A204.1 (cell line): ENCODE measurements at regions not wholly inside any gene's neighbourhood (a gene's known extent, or its start where the extent isn't known, plus 50 kb on each side); places are given as distances from the start of the nearest gene placed in this dataset.

Experiments
- FAIRE-seq: peaks from 2 replicates; lab custom pipeline; 2012; peaks lifted over from hg19 to GRCh38; lab: Jason Lieb, UNC

DNA sequence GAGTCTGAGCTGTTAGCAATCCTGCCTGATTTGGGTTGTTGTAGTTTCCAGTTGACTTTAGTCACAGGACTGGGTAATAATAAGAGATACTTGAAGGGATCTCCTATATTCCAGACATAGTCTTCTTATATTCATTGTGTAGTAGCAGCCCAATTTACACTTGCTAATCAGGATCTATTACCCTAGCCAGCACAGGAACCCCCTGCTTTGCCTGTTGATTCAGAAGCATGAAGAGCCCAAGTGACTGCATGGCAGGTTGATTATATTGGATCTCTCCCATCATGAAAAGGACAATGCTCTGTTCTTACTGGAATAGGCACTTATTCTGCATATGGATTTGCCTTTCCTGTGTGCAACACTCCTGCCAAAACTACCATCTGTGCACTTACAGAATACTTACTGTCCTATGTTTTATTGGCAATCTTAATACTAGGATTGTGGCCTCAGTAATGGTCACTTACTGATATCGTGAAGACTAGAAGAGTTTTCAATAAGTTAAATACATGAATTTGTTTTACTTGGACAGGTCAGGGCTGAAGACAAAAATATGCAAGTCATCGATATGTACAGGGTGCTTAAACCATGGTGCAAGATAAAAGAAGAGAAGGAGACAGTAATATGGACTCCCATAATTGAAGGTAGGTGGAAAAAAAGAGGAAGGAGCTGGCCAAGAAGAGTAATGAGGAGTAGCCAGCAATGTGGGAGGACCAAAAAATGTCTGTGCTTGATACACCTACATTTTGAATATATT lies 304.1 kb downstream of the MCTP2 start:
- no peak for FAIRE-seq

GRCh38 chr15:94536549-94536948 lies 305.2 kb downstream of the MCTP2 start:
- FAIRE-seq, result no peak

DNA sequence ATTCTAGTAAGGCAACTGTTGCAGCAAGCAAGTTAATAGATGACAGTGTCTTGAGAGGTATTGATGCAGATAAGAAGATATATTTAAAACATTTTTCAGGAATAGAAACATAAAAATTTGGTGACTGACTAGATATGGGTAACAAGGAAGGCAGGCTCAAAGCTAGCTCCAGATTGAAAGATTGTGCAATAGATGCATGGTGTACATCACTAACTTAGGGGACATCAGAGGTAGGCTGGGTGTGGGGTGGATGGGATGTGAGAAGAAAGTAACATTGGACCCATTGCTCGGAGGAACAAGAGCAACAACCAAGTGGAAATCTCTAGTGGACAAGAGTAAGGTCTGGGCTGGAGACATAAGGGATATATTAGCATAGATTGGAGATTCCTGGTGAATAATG lies 306.9 kb downstream of the MCTP2 start:
- no peak for FAIRE-seq

DNA sequence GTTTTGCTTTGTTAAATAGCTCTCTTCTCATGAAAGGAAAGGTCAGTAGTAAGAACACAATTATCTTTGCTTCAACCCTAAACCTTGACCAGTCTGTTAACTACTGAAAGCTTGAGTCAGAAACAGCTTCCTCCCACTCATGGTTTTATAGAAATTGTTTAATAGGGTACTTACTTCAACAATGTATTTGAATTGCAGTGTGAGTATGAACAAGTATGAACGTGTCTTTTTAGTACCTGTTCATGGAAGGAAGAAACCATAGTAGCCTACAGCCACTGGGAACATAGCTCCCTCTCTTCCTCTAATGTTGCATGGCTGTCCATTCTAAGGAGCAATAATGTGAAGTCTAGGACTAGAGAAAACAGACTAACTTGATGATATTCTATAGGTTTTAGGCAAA lies 311.0 kb downstream of the MCTP2 start:
- FAIRE-seq, result no peak

DNA sequence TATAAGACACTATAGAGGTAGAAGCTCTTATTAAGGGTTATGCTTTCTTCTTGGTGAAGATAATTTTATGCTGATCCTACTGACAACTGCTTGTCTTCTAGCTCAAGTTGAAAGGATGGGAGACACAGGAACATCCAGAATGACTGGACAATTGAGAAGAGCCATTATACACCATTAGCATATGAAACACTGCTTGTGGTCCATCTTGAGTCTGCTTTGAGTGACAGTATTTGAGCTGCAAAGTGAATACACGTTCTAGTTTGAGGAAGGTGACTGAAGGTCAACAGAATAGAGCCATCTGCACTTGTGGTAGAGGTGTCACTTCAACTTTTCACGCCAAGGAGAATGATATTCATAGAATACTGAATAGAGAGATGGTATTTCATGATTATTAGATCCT lies 315.4 kb downstream of the MCTP2 start:
- no peak for FAIRE-seq

DNA sequence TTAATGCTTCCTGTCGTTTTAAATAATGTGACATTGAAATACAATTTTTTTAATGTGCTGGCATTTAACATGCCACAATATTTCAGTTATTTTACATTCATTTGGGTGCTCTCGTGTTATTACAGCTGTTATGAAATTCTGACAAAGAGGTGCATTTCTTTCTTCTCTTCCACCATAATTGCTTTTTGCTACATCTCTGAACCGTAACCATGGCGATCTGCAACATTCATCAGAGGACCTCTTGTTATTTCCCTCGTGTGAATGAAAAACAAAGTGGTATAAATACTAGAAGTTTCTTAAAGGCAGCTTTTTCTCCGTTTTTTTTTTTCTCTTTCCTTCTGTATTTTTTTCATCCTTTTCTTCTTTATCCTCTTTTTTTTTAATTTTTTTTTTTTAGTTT lies 316.4 kb downstream of the MCTP2 start:
- FAIRE-seq, result no peak

- FAIRE-seq, result no peak
Measured at GRCh38 chr15:94555841-94556519, 324.6 kb downstream of the MCTP2 start.

- FAIRE-seq, result no peak
Measured at GRCh38 chr15:94561036-94561689, 329.8 kb downstream of the MCTP2 start.

DNA sequence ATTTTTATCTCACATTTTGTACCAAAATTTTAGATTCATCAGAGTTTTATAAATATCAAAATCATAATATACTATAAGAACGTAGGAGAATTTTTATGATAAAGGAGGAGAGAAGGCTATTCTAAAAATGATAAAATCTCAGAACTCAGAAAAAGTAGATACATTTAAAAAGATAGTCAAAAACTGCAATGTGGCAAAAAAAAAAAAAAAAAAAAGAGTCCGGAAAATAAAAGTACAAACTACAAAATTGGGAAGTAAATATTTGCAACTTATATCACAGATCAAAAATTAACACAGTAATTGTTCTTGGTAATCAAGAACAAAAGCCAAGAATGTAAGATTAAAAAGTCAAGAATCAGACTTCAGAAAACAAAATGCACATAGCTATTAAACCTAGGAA lies 332.1 kb downstream of the MCTP2 start:
- FAIRE-seq, result peak; percentile 41

DNA sequence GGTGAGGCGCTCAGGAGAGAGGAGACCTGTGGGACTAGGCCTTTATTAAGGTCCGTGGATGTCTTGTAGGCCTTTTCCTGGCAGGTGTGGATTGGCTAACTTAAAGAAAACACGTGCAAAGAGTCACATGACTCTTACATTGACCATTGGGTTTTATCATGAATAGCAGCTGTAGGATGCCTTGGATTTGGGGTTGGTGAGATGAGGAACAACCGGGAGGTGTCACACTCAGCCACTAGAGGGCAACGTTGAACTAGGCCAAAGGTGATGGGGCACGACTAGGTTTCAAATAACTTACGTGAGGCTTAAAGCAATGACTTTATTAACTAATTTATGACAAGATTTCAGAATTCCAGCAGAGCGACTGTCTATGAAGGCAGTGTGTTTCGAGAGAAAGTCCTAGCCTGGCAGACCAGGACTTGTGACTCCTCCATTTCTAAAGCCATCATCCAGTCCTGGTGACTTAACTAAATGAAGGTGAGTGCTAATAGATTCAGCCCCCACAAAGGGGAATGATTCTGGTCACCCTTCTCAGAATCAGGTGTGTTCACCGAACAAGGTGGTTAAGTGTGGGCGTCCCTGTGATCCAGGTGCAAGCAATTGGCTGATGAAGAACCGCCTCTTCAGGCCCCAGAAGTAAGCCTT lies 345.6 kb downstream of the MCTP2 start:
- FAIRE-seq, result no peak

DNA sequence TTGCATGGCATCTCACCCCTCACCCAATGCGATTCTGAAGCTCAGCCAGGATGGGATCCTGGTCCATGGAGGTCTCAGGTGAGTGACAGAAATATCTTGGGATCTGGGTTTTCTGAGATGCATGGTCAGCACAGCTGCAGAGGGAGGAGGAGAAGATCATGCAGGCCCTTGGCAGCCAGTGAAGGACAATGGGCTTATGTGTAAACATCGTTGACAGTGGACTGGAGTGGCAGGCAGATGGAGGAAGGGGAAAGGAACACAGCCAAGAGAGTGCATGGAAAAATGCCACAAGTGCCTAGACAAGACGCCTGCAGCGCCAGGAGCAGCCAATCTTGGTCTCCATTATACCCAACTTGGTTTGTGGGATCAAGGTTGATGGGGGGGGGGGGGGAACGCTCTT lies 347.9 kb downstream of the MCTP2 start:
- FAIRE-seq, result no peak

DNA sequence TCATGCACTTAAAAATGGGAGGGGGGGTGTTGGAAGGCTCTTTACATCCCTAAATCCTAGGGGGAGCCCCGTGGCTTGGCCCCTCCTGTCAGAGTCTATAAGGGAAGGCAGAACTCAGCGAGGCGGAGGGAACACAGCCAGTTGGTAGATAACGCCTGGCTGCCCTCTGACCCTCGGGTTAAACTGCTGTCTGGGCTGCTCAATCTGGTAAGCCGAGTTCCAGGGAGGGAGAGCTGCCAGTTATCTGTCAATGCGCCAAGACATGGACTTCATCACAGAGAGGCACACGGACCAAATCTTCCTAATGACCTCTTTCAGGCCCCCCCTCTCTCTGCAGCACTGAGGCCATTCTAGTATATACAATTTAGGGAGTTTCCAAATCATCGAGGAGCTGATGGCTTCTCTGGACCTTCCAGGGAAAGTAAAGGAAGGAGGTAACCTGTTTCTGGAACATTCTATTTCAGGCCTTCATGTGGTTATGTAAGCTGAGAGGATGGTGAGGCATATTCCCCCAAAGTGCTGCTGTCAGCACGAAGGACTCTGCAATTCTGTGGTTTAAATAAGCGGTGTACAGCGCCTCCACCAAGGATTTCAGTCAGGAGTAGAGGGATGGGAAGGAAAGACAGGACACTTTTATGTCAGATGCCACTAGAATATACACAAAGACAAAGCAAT lies 349.0 kb downstream of the MCTP2 start:
- no peak for FAIRE-seq

DNA sequence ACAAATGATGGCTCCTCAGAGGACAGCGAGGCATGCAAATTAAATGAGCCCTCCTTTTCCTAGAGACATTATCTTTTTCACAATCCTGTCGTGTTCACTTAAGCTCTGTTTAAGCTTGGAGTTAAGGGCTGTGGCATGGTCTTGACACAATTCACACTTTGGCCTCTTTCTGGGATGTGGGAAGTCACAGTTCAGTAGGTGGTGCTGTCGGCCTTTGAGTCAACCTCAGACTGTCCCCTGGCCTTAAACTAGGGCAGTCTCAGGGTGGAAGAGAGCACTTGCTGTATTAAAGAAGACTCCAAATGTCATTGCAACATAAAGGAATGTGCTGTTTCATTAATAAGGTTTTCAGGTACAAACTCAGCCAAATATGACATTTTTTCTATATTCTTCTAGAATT lies 351.0 kb downstream of the MCTP2 start:
- no peak for FAIRE-seq

DNA sequence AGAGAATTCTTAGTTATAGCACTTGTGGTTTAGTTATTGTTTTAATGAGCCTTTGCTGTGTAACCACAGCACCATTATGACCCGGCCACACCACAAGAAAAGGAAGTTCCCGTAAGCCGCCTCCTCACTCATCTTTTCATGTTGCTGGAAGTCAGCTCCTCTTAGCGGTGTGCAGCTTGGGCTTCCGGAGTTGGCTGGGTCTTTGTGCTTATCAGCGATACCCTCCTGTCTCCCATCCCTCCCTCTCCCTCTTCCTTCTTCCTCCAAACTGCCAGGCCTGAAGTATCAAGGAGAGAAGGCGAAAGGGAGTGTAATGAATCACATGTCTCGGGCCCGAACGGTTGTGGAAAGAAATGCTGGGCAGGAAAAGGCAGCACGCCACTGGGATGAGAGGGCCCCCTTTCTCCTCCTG lies 353.5 kb downstream of the MCTP2 start:
- no peak for FAIRE-seq

- FAIRE-seq, result no peak
Measured at GRCh38 chr15:94586099-94586498, 354.7 kb downstream of the MCTP2 start.

DNA sequence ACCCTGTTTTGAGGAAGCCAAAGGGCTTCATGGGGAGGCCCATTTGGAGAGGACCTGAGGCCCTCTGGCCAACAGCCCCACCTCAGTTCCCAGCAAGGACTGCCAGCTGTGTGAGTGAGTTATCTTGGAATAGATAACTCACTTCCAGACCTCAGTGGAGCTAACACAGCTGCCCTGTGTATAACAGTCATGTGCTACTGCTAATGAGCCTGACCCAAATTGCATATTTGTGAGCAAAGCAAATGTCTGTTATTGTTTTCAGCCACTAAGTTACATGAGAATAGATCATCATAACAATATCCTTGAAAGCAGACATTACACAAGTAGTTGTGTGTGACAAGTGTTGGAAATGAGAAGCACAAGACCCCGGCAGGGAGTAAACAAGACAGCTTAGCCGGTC lies 355.8 kb downstream of the MCTP2 start:
- no peak for FAIRE-seq

DNA sequence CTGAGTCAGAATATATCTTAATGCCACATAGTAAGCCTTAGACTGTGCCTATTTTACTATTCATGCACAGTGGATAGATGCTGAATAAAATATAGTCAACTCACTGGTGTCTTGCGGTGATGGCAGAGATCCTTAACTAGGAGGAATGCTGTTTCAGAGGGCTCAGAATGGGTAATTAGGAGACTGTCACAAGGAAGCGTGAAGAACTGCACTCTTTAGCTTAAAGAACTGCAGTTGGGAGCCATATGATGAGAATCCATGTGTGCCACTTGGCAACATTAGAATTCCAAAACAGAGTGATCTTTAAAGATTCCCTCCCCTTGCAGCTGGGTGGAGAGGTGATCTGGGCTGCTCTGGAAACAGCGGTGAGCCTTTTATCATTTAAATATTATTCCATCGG lies 357.6 kb downstream of the MCTP2 start:
- FAIRE-seq, result no peak

- FAIRE-seq, result no peak
Measured at GRCh38 chr15:94592495-94592894, 361.1 kb downstream of the MCTP2 start.

- no peak for FAIRE-seq
Measured at GRCh38 chr15:94596707-94597106, 365.3 kb downstream of the MCTP2 start.

DNA sequence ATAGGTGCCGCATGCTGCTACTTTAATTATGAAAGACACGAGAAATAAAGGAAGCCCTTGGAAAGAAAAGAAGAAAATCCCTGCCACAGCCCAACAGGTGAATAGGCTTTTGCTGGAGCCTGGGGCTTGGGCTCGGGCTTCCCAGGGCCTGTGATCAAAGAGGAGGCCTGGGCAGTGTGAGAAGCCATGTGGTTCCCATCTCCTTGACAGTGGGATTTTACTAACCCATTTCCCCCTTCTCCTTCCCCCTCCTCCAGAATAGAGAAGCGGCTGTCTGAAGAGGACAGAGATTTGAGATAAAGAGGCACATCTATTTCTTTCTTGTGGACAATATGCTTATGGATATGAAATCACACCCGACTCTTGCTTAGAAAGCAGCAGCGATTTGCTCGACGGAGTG lies 369.1 kb downstream of the MCTP2 start:
- no peak for FAIRE-seq

DNA sequence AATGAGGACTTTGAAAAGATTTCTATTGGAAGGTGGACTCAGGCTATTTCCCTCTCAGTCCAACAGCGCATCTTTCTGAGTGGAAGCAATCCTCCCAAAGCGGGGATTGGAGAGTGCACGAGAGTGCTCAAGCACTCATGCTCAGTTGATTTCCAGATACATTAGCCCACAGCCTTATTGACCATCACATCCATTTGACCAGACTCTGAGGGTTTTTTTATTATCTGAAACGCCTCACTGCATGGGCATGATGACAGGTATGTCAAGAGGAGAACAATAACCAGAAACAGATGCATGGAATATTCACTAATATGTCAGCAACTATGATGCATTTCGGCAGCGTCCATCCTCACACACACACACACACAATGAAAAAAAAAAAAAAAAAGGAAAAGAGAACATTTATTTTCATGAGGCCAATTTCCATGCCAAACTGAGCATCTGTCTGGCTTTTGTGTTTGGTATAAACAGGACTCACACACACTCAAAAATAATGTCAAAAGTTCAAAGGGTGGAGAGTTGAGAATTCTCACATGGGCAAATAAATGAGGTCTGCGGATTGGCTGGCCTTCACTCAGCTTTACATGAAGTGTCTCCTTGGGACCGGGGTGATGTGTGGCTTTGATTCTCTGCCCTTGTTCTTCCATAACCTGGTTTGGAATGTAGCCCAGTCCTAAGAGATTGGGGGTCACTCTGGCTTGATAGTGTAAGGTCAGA lies 371.6 kb downstream of the MCTP2 start:
- no peak for FAIRE-seq

GRCh38 chr15:94606286-94606685 lies 374.9 kb downstream of the MCTP2 start:
- FAIRE-seq, result no peak
